PC-3 (cell line): ENCODE measurements at regions not wholly inside any gene's neighbourhood (a gene's known extent, or its start where the extent isn't known, plus 50 kb on each side); places are given as distances from the start of the nearest gene placed in this dataset.

ENCODE experiments used
- ATAC-seq: fragments of 200-7000 bp; cut with Tn5 transposase; 2 replicates; pipeline ENCODE4 v1.9.1; 2020; ENCODE audit warnings: mild to moderate bottlenecking, moderate library complexity
- BruUV-seq: library from RNA; stranded (reverse); fragments of 400-500 nt; replicated peaks from 2 replicates; lab custom pipeline; 2021; lab: Mats Ljungman, UMichigan
- CTCF ChIA-PET: fragments of 300-600 bp; sonication (Branson Sonifier 250); formaldehyde crosslinking; loops from one replicate; lab custom pipeline; 2022; ENCODE audit warnings: antibody characterized with exemption; lab: Charles Lee
- POLR2A ChIA-PET: fragments of 300-600 bp; sonication (Branson Sonifier 250); formaldehyde crosslinking; loops from one replicate; lab custom pipeline; 2022; ENCODE audit warnings: antibody characterized with exemption; ENCODE audit not compliant: unreplicated experiment; lab: Charles Lee
- DNase-seq: peaks from one replicate; pipeline ENCODE4 v3.0.0-alpha.2; 2015
- H2AFZ ChIP-seq: fragments of 300-600 bp; sonication (generic); 2 replicates; pipeline ENCODE4 v1.6.0; 2016; ENCODE audit warnings: antibody characterized with exemption, low read length
- H3F3A ChIP-seq: fragments of 300-600 bp; sonication (generic); one replicate; pipeline ENCODE4 v1.6.0; 2017; ENCODE audit warnings: antibody characterized with exemption, low read length, control low read depth, mild to moderate bottlenecking; ENCODE audit not compliant: unreplicated experiment
- H3K27ac ChIP-seq: fragments of 300-600 bp; sonication (generic); 2 replicates; pipeline ENCODE4 v1.5.1; 2016; ENCODE audit warnings: mild to moderate bottlenecking, low read length
- H3K27me3 ChIP-seq: fragments of 300-600 bp; sonication (generic); 2 replicates; pipeline ENCODE4 v1.6.1; 2016; ENCODE audit warnings: low read length, mixed read lengths
- H3K36me3 ChIP-seq: fragments of 300-600 bp; sonication (generic); 2 replicates; pipeline ENCODE4 v1.6.1; 2016; ENCODE audit warnings: low read depth, mixed run types, low read length, mixed read lengths
- H3K4me1 ChIP-seq: fragments of 300-600 bp; sonication (generic); 2 replicates; pipeline ENCODE4 v1.5.1; 2016; ENCODE audit warnings: low read length; ENCODE audit not compliant: insufficient read depth
- H3K4me2 ChIP-seq: fragments of 300-600 bp; sonication (generic); 2 replicates; pipeline ENCODE4 v1.6.0; 2016; ENCODE audit warnings: low read length
- H3K4me3 ChIP-seq: fragments of 300-600 bp; sonication (generic); 2 replicates; pipeline ENCODE4 v1.5.1; 2016; ENCODE audit warnings: mild to moderate bottlenecking, low read length, mixed read lengths
- H3K79me2 ChIP-seq: fragments of 300-600 bp; sonication (generic); 2 replicates; pipeline ENCODE4 v1.6.1; 2017; ENCODE audit warnings: low read length, mixed read lengths
- H3K9ac ChIP-seq: fragments of 300-600 bp; sonication (generic); 2 replicates; pipeline ENCODE4 v1.6.0; 2016; ENCODE audit warnings: mild to moderate bottlenecking, low read length
- H3K9me2 ChIP-seq: fragments of 300-600 bp; sonication (generic); replicated peaks from 2 replicates; pipeline ENCODE4 v1.6.1; 2016; ENCODE audit warnings: mixed run types, low read length, mixed read lengths
- H3K9me3 ChIP-seq: fragments of 300-600 bp; sonication (generic); 2 replicates; pipeline ENCODE4 v1.6.1; 2016; ENCODE audit warnings: low read length, mixed read lengths
- H4K20me1 ChIP-seq: fragments of 300-600 bp; sonication (generic); 2 replicates; pipeline ENCODE4 v1.6.1; 2016; ENCODE audit warnings: low read length, mixed read lengths
- CTCF ChIP-seq: fragments of 300-600 bp; sonication (generic); conservative IDR thresholded peaks from 2 replicates; pipeline ENCODE4 v1.5.1; 2017; ENCODE audit warnings: antibody characterized with exemption, low read depth, mild to moderate bottlenecking, low read length
- EZH2 ChIP-seq: fragments of 300-600 bp; sonication (generic); IDR thresholded peaks from one replicate; pipeline ENCODE4 v1.6.1; 2017; ENCODE audit warnings: antibody characterized with exemption, mild to moderate bottlenecking, low read length; ENCODE audit not compliant: unreplicated experiment
- EZH2phosphoT487 ChIP-seq: fragments of 300-600 bp; sonication (generic); IDR thresholded peaks from 2 replicates; pipeline ENCODE4 v1.6.1; 2018; ENCODE audit warnings: mild to moderate bottlenecking, antibody characterized with exemption, low read length, borderline replicate concordance
- intact Hi-C: fragments of 100-400 bp; cut with micrococcal nuclease; formaldehyde crosslinking; loops from 2 replicates; pipeline ENCODE4 v1.9.0; 2023

- H3K36me3 ChIP-seq = no peaks in the 10 kb centered on the region
- H3K27me3 ChIP-seq = no peaks in the 10 kb centered on the region
- ChIA-PET POLR2A (no interaction called here), CTCF (no interaction called here)
- no peak overlapping the region for H3K4me3 ChIP-seq
- H3K4me2 ChIP-seq = no peak overlapping the region
- H3K27ac ChIP-seq = no peak overlapping the region
- no peak for DNase-seq
- BruUV-seq = no TSS peak
- ATAC-seq = no peak
- H4K20me1 ChIP-seq = no peaks in the 10 kb centered on the region
- intact Hi-C loops = no loop called here
- TF ChIP-seq CTCF (no peak), EZH2phosphoT487 (no peak), EZH2 (no peak)
- H3K9ac ChIP-seq = no peak overlapping the region
- H3K9me3 ChIP-seq = peaks cover 3% of the 10 kb centered on the region; the same call in 1 of the 2 replicates
- H3K79me2 ChIP-seq = no peaks in the 10 kb centered on the region
- no peak overlapping the region for H2AFZ ChIP-seq
- H3K9me2 ChIP-seq = no peaks in the 10 kb centered on the region
- no peaks in the 10 kb centered on the region for H3F3A ChIP-seq
- H3K4me1 ChIP-seq = no peaks in the 10 kb centered on the region
Observed at GRCh38 chr2:236887531-236887930, 198.2 kb upstream of the COPS8 start.

GRCh38 chr2:236887953-236888793 is 197.5 kb upstream of the COPS8 start:
- no peaks in the 10 kb centered on the region for H3K79me2 ChIP-seq
- H3K9me2 ChIP-seq = no peaks in the 10 kb centered on the region
- no peak overlapping the region for H3K27ac ChIP-seq
- no peak for TF ChIP-seq EZH2
- TF ChIP-seq CTCF = no peak
- no peak for TF ChIP-seq EZH2phosphoT487
- ChIA-PET CTCF (no interaction called here), POLR2A (no interaction called here)
- intact Hi-C loops = no loop called here
- ATAC-seq = no peak
- H3K4me3 ChIP-seq = no peak overlapping the region
- no peaks in the 10 kb centered on the region for H4K20me1 ChIP-seq
- no peaks in the 10 kb centered on the region for H3K27me3 ChIP-seq
- no peak overlapping the region for H2AFZ ChIP-seq
- H3K9ac ChIP-seq = no peak overlapping the region
- no peak for DNase-seq
- H3K9me3 ChIP-seq = no peaks in the 10 kb centered on the region
- H3K4me2 ChIP-seq = no peak overlapping the region
- no peaks in the 10 kb centered on the region for H3K4me1 ChIP-seq
- no TSS peak for BruUV-seq
- H3F3A ChIP-seq = no peaks in the 10 kb centered on the region
- no peaks in the 10 kb centered on the region for H3K36me3 ChIP-seq
